SK-N-MC (cell line): ENCODE measurements at regions not wholly inside any gene's neighbourhood (a gene's known extent, or its start where the extent isn't known, plus 50 kb on each side); places are given as distances from the start of the nearest gene placed in this dataset.

Source experiments
- DNase-seq: peaks from one replicate; pipeline ENCODE4 v3.0.0-alpha.2; 2011; ENCODE audit warnings: low read depth, low spot score
- H3K27ac ChIP-seq: fragments of 200-600 bp; sonication (generic); 2 replicates; pipeline ENCODE4 v1.5.1; 2016; ENCODE audit warnings: mixed run types
- H3K36me3 ChIP-seq: fragments of 200-600 bp; sonication (generic); 2 replicates; pipeline ENCODE4 v1.6.1; 2017; ENCODE audit warnings: antibody characterized with exemption, low read length, mixed read lengths; ENCODE audit not compliant: insufficient read depth
- H3K4me3 ChIP-seq: fragments of 200-600 bp; sonication (generic); 2 replicates; pipeline ENCODE4 v1.5.1; 2016
- H3K9ac ChIP-seq: fragments of 200-600 bp; sonication (generic); 2 replicates; pipeline ENCODE4 v1.8.0; 2017; ENCODE audit warnings: mixed run types, mixed read lengths; ENCODE audit not compliant: insufficient read length
- H3K9me3 ChIP-seq: fragments of 200-600 bp; sonication (generic); 2 replicates; pipeline ENCODE4 v1.6.1; 2017; ENCODE audit warnings: low read depth, mild to moderate bottlenecking, antibody characterized with exemption, low read length, moderate library complexity, mixed read lengths
- EZH2 ChIP-seq: fragments of 200-600 bp; sonication (generic); IDR thresholded peaks from one replicate; pipeline ENCODE4 v1.6.1; 2017; ENCODE audit warnings: antibody characterized with exemption
- FOXP2 ChIP-seq: optimal IDR thresholded peaks from 2 replicates; pipeline ENCODE3; 2011; ENCODE audit warnings: mild to moderate bottlenecking, moderate library complexity; ENCODE audit not compliant: insufficient read depth; ENCODE audit errors: extremely low read length, control extremely low read depth
- POLR2AphosphoS5 ChIP-seq: IDR thresholded peaks from 2 replicates; pipeline ENCODE4 v1.6.1; 2012; ENCODE audit warnings: mild to moderate bottlenecking, low read depth, low read length, borderline replicate concordance

DNA sequence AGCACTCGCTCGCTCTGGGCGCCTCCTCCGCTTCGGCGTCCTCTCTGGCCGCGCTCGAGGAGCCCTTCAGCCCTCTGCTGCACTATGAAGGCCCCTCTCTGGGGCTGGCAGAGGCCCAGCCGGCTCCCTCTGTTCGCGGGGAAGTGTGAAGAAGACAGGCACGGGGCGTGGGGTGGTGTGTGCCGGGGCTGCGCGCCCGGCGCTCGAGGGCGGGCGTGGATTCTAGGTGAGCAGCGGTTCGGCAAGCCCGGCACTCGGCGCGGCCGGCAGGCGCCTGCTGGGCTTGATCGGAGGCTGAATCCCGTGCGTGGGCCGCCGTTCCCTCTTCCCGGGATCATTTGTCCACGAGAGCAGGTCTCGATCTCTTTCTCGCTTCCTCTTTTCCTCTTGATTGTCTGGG is 153.0 kb downstream of the SLC35B3 start:
- H3K9ac ChIP-seq: no peak overlapping the region
- H3K9me3 ChIP-seq: no peaks in the 10 kb centered on the region
- DNase-seq: no peak
- no peak for TF ChIP-seq EZH2
- TF ChIP-seq FOXP2: no peak
- TF ChIP-seq POLR2AphosphoS5: no peak
- H3K27ac ChIP-seq: no peak overlapping the region
- H3K36me3 ChIP-seq: no peaks in the 10 kb centered on the region
- no peak overlapping the region for H3K4me3 ChIP-seq

DNA sequence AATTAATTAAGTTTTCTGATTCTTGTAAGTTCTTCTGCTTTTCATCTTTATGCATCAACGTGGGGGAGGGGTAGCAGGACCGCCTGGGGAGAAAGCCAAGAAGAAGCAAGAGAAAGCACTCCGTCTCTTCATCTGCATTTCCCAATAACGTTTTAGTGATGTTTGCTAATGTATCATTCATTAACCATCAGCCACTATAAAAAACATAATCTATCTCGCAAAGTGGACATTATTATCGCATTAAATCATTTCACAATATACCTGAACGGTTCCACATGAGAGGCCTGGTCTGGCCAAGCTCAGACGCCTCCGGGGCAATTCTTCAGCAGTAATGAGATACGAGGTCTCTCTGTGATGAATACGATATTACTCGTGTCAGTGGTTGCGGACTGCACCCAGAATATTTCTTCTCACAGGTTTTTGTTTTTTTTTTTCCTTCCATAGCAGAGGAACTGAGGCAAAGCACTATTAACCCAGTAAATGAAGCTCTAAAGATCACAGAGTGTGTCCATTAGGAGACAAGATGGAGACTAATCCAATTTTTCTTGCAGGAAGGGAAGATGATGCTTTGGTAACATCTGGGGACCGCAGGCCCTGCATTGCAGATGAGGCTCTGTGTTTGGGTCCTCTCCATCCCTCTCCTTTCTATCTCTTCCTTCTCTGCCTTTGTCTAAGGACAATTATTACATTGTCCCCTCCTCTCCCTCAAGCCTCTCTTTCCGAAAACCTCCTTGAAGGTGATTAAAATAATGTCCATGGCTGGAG is 156.1 kb downstream of the SLC35B3 start:
- H3K4me3 ChIP-seq: no peak overlapping the region
- TF ChIP-seq FOXP2 (no peak), POLR2AphosphoS5 (no peak), EZH2 (no peak)
- H3K36me3 ChIP-seq: no peaks in the 10 kb centered on the region
- no peak overlapping the region for H3K9ac ChIP-seq
- no peak overlapping the region for H3K27ac ChIP-seq
- DNase-seq: no peak
- no peaks in the 10 kb centered on the region for H3K9me3 ChIP-seq

DNA sequence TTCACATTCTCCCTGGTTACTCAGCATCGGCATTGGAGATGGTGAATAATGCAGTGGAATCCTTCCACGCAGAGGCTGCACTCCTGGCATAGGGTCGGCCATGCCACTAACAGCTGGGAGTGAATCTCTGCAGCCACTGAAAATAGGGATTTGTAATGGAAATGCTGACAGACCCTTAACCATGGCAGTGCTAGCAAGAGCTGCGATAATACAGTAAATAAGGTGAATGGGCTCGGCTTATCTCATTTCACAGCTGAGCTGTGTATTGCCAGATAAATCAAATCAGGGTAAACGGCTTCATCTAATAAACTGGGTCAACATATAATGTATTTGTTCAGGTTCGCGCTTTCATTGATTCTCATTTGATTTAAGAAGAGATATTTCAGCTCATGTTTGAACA is 156.8 kb downstream of the SLC35B3 start:
- Histone ChIP-seq H3K27ac (no peak overlapping the region), H3K36me3 (no peaks in the 10 kb centered on the region), H3K9ac (no peak overlapping the region), H3K9me3 (no peaks in the 10 kb centered on the region), H3K4me3 (no peak overlapping the region)
- DNase-seq: no peak
- TF ChIP-seq POLR2AphosphoS5 (no peak), EZH2 (no peak), FOXP2 (no peak)

DNA sequence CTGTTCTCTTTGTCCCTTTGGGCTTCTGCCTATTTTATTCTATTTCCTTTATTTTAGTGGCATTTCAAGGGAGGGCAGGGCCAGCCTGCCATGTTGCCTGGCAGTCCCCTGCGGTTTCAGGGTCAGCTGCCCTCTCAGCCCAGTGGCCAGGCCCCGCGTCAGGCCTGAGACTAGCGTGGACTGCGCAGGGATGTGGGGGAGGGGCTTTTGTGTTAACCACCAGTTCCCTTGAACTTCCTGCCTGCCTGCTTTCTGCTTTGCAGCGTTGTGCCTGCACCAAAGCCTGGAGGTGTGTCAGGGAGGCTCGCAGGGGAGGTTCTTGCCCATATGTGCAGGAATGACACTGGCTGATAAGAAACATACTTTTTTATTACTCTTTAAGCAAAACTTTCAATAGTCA is 157.6 kb downstream of the SLC35B3 start:
- Histone ChIP-seq H3K9ac (no peak overlapping the region), H3K36me3 (no peaks in the 10 kb centered on the region), H3K4me3 (no peak overlapping the region), H3K27ac (no peak overlapping the region), H3K9me3 (no peaks in the 10 kb centered on the region)
- DNase-seq: no peak
- TF ChIP-seq FOXP2 (no peak), POLR2AphosphoS5 (no peak), EZH2 (no peak)

DNA sequence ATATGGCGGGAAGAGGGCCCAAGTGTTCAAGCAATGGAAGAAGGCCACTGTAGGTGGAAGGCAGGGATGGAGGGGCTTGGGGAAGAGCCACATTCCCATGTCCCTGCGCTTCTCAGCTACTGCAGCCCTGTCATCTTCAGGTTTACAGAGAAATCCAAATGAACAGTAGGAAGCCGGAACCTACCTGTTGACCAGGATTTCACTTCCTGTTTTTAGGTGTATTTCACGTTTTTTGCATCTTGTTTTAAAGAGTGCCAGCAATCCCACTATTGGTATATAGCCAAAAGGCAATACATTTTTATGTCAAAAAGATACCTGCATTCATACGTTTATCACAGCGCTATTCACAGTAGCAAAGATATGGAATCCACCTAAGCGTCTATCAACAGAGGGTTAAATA is 159.2 kb downstream of the SLC35B3 start:
- TF ChIP-seq FOXP2: no peak
- no peak for TF ChIP-seq POLR2AphosphoS5
- TF ChIP-seq EZH2: no peak
- no peaks in the 10 kb centered on the region for H3K36me3 ChIP-seq
- no peak overlapping the region for H3K27ac ChIP-seq
- no peaks in the 10 kb centered on the region for H3K9me3 ChIP-seq
- H3K4me3 ChIP-seq: no peak overlapping the region
- DNase-seq: no peak
- H3K9ac ChIP-seq: no peak overlapping the region

DNA sequence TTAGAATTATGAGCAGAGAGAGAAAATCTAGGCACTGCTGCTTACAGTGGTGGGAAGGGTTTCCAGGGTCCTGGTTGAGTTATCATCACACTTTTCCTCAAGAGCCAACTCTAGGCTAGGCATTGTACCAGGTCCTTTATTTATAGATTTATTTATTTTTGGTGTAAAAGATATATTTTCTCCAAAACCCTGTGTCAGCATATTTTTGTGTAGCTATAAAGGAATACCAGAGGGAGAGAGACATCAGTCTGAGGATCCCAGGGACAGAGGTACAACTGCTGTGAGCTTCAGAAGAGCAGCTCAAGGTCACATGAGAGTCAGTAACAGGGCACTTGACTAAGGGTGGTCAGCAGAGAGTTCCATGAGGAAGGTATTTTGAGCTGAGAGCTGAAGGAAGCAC is 159.7 kb downstream of the SLC35B3 start:
- Histone ChIP-seq H3K36me3 (no peaks in the 10 kb centered on the region), H3K9ac (no peak overlapping the region), H3K9me3 (no peaks in the 10 kb centered on the region), H3K27ac (no peak overlapping the region), H3K4me3 (no peak overlapping the region)
- no peak for DNase-seq
- no peak for TF ChIP-seq EZH2

DNA sequence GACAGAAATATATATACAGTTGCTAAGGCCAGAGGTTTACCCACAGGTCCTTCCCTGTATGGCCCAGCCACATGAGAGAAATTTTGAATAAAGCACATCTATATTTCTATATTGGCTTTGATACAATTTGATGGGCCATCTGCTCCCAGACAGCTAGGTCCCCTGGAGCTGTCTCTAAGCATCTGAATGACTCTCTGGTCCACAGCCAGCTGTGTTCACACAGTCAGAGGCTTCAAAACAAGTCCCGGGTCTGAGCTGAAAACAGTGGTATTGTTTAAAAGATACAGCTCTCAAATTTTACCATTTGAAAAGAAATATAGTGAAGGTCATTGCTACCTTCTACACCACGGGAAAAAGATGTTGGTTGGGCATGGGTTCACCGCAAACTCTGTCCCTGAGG is 161.1 kb downstream of the SLC35B3 start:
- DNase-seq: no peak
- H3K9ac ChIP-seq: no peak overlapping the region
- no peaks in the 10 kb centered on the region for H3K9me3 ChIP-seq
- no peaks in the 10 kb centered on the region for H3K36me3 ChIP-seq
- H3K4me3 ChIP-seq: no peak overlapping the region
- H3K27ac ChIP-seq: no peak overlapping the region
- TF ChIP-seq EZH2: no peak
- no peak for TF ChIP-seq FOXP2
- TF ChIP-seq POLR2AphosphoS5: no peak

DNA sequence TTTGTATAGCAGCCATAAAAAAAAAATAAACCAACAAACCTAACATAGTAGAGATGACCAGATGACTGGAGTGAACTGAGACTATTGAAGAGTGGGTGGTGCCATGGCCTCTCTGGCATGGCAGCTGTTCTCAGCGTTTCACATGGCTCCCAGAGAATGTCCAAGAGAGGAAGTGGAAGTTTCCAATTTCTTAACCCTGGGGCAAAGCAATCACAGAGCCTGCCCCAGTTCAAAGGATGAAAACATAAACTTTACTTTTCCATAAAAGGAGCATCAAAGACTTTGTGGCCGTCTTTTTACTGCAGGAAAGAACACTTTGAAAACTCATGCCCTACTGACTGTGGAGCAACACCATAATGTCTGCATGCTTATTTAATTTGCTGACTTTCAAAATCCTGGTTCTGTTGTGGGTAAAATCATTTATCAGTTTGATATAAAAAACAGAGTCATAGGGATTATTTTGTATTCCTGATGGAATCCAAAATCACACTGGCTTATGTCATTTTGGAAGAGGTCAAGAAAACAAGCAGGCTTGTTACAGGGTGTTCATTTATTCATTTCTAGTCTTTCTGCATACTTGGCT is 165.4 kb downstream of the SLC35B3 start:
- TF ChIP-seq POLR2AphosphoS5 (no peak), FOXP2 (no peak), EZH2 (no peak)
- H3K4me3 ChIP-seq: no peak overlapping the region
- H3K27ac ChIP-seq: no peak overlapping the region
- H3K36me3 ChIP-seq: no peaks in the 10 kb centered on the region
- no peak for DNase-seq
- no peak overlapping the region for H3K9ac ChIP-seq
- H3K9me3 ChIP-seq: no peaks in the 10 kb centered on the region

DNA sequence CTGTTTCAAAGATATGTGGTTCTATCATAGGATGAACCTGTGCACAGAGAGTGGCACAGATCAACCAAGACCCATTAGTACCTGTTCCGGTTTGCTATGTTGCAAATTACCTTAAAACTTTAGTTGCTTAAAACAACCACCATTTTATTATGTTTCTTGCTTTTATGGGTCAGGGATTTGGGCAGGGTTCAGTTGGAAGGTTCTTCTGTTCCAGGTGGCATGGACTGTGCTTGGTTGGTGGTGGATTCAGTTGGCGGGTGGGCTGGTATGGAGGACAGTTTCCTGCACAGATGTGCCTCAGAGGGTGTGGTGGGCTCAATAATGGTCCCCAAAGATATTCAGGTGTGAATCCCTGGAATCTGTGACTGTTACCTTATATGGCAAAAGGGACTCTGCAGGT is 166.3 kb downstream of the SLC35B3 start:
- no peak overlapping the region for H3K9ac ChIP-seq
- H3K4me3 ChIP-seq: no peak overlapping the region
- no peaks in the 10 kb centered on the region for H3K9me3 ChIP-seq

More for the DNA sequence above, 166.3 kb downstream of the SLC35B3 start:
- no peak overlapping the region for H3K27ac ChIP-seq
- DNase-seq: no peak
- TF ChIP-seq EZH2: no peak
- TF ChIP-seq FOXP2: no peak
- no peak for TF ChIP-seq POLR2AphosphoS5
- H3K36me3 ChIP-seq: no peaks in the 10 kb centered on the region
